Dedifferentiated amniotic fluid mesenchymal stem cell (primary cell): ENCODE measurements at regions not wholly inside any gene's neighbourhood (a gene's known extent, or its start where the extent isn't known, plus 50 kb on each side); places are given as distances from the start of the nearest gene placed in this dataset.
"Not testable (repeated sequence)": the region's sequence is repeated elsewhere in the genome, so short reads cannot be mapped to it uniquely, and the experiment has no call there.

Experiments used
- DNase-seq: peaks from one replicate; pipeline ENCODE4 v3.0.0-alpha.2; 2016; ENCODE audit errors: extremely low spot score

GRCh38 chr6:57708061-57708460, 390.6 kb downstream of the PRIM2 start:
- not testable (repeated sequence) for DNase-seq

- peak; percentile 18 for DNase-seq
Measured at GRCh38 chr6:57722546-57722945, 405.1 kb downstream of the PRIM2 start.

GRCh38 chr6:57723815-57724401, 406.5 kb downstream of the PRIM2 start:
- DNase-seq: not testable (repeated sequence)

GRCh38 chr6:57729407-57729806, 412.0 kb downstream of the PRIM2 start:
- not testable (repeated sequence) for DNase-seq

- not testable (repeated sequence) for DNase-seq
Measured at GRCh38 chr6:57730726-57731125, 413.3 kb downstream of the PRIM2 start.

GRCh38 chr6:57747716-57748115, 430.3 kb downstream of the PRIM2 start:
- not testable (repeated sequence) for DNase-seq

- not testable (repeated sequence) for DNase-seq
Measured at GRCh38 chr6:57759850-57760249, 442.4 kb downstream of the PRIM2 start.

- DNase-seq: not testable (repeated sequence)
Measured at GRCh38 chr6:57792720-57793397, 475.4 kb downstream of the PRIM2 start.

- DNase-seq: not testable (repeated sequence)
Measured at GRCh38 chr6:57793398-57793762, 475.9 kb downstream of the PRIM2 start.

- peak; percentile 26 for DNase-seq
Measured at GRCh38 chr6:57799703-57800479, 482.5 kb downstream of the PRIM2 start.

- DNase-seq: not testable (repeated sequence)
Measured at GRCh38 chr6:57808581-57808980, 491.2 kb downstream of the PRIM2 start.

GRCh38 chr6:57809454-57809853, 492.0 kb downstream of the PRIM2 start:
- DNase-seq: not testable (repeated sequence)

- DNase-seq: not testable (repeated sequence)
Measured at GRCh38 chr6:57813271-57814075, 496.0 kb downstream of the PRIM2 start.

GRCh38 chr6:57815826-57816225, 498.4 kb downstream of the PRIM2 start:
- not testable (repeated sequence) for DNase-seq

- not testable (repeated sequence) for DNase-seq
Measured at GRCh38 chr6:57821325-57821724, 503.9 kb downstream of the PRIM2 start.

GRCh38 chr6:57822448-57822847, 505.0 kb downstream of the PRIM2 start:
- DNase-seq: not testable (repeated sequence)

- no peak for DNase-seq
Measured at GRCh38 chr6:57822896-57823358, 505.5 kb downstream of the PRIM2 start.

GRCh38 chr6:57837622-57838209, 520.3 kb downstream of the PRIM2 start:
- not testable (repeated sequence) for DNase-seq

- not testable (repeated sequence) for DNase-seq
Measured at GRCh38 chr6:57841551-57841950, 524.1 kb downstream of the PRIM2 start.

- not testable (repeated sequence) for DNase-seq
Measured at GRCh38 chr6:57853745-57854407, 536.4 kb downstream of the PRIM2 start.
